ENCODE measurements at regions not wholly inside any gene's neighbourhood (a gene's known extent, or its start where the extent isn't known, plus 50 kb on each side); places are given as distances from the start of the nearest gene placed in this dataset.

GRCh38 chr1:9482403-9482802, 56.9 kb upstream of the SLC25A33 start:
- DNase-seq (no peak), ATAC-seq (no peak)
- intact Hi-C loops (cut with DNase I) = loop anchor here in 1 of 2 donors (10.0 kb wide), 1 partner anchor 198 kb away; no protein-coding TSS in a partner anchor

- DNase-seq = no peak
- intact Hi-C loops (cut with DNase I) = loop anchor here in 1 of 2 donors (10.0 kb wide), 1 partner anchor 198 kb away; no protein-coding TSS in a partner anchor
- no peak for ATAC-seq
These were observed 56.3 kb upstream of the SLC25A33 start for GRCh38 chr1:9482816-9483572.

- ATAC-seq (peak in 1 of 2 donors; percentile 18), DNase-seq (no peak)
- intact Hi-C loops (cut with DNase I) = loop anchor here in 1 of 2 donors (10.0 kb wide), 1 partner anchor 202 kb away; no protein-coding TSS in a partner anchor
These were observed 52.7 kb upstream of the SLC25A33 start for GRCh38 chr1:9486466-9487140.
